ENCODE measurements at regions not wholly inside any gene's neighbourhood (a gene's known extent, or its start where the extent isn't known, plus 50 kb on each side); places are given as distances from the start of the nearest gene placed in this dataset.
A peak's percentile ranks its signal among the peaks of the same experiment; 100 is the strongest.
"Not testable (repeated sequence)": the region's sequence is repeated elsewhere in the genome, so short reads cannot be mapped to it uniquely, and the experiment has no call there.

DNA sequence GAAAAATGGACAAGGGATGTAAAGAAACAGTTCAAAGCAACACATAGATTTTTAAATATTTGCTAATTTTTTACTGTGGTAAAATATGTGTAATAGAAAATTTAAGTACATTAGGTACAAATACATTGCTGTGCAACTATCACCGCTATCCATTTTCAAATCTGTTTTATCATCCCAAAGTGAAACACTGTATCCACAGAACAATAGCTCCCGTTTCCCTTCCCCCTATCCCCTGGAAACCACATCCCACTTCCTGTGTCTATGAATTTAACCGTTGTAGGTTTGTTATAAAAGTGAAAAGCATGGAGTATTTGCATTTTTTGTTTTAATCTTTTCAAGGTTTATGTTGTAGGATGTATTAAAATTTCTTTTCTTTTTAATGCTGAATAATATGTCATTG, 152.9 kb upstream of the HSFY1 start:
- POLR2A ChIA-PET, result not testable (repeated sequence)

DNA sequence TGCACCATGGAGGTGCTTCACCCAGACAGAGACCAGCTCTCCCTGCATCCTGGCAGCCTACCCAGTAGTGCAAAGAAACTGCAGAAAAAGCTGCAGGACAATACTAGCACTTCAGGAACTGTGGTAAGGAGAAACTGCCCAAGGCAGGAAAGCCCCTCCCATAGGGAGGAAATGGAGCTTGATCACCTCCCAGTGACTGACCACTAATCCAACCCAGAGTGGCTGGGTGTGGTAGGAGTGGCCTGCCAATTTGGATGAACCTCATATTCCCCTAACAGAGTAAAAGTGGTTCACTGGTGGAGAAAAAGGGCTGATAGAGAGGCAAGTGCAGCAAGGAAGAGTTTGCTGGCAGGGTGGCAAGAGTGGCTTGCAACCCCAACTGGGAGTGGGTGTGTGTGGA, 125.7 kb upstream of the HSFY1 start:
- H3K4me3 Mint-ChIP-seq; H3K9me3 Mint-ChIP-seq; H3K27me3 Mint-ChIP-seq; POLR2A ChIA-PET; H3K4me1 Mint-ChIP-seq; ATAC-seq (ENCODE audit: low read depth); H3K27ac Mint-ChIP-seq; DNase-seq; H3K36me3 Mint-ChIP-seq: not testable (repeated sequence)

More for the DNA sequence above, 152.9 kb upstream of the HSFY1 start:
- H3K9me3 Mint-ChIP-seq; H3K27ac Mint-ChIP-seq; H3K4me1 Mint-ChIP-seq; H3K27me3 Mint-ChIP-seq; H3K4me3 Mint-ChIP-seq; H3K36me3 Mint-ChIP-seq; ATAC-seq (ENCODE audit: low read depth); DNase-seq: not testable (repeated sequence)

GRCh38 chrY:18421457-18421856, 125.1 kb upstream of the HSFY1 start:
- H3K27me3 Mint-ChIP-seq, POLR2A ChIA-PET, H3K36me3 Mint-ChIP-seq, H3K27ac Mint-ChIP-seq, DNase-seq, H3K4me3 Mint-ChIP-seq, H3K4me1 Mint-ChIP-seq, H3K9me3 Mint-ChIP-seq: not testable (repeated sequence)
- ATAC-seq (ENCODE audit: low read depth), result peak; percentile 83

DNA sequence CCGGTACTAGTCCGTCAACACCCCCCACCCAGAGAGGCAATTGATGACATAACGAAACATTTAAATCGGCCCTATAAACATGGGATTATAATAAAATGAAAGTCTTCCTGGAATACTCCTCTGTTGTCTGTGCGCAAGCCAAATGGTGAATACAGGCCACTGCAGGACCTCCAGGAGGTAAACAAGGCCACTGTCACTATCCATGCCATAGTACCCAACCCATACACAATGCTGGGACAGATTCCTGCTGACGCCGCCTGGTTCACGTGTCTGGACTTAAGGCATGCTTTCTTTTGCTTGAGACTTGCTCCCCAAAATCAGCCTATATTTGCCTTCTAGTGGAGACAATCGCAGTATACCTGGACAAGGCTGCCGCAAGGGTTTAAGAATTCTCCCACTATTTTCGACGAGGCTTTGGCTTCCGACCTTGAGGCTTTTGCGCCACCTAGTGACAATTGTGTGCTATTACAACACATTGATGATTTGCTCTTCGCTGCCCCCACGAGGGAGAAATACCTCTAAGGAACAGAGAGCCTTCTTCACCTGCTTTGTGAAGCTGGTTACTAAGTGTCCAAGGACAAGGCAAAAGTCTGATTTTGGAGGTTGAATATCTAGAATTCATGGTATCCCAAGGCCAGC, 122.4 kb upstream of the HSFY1 start:
- H3K36me3 Mint-ChIP-seq, H3K27me3 Mint-ChIP-seq, H3K4me3 Mint-ChIP-seq, DNase-seq, H3K9me3 Mint-ChIP-seq, H3K27ac Mint-ChIP-seq, H3K4me1 Mint-ChIP-seq, POLR2A ChIA-PET: not testable (repeated sequence)
- peak; percentile 53 for ATAC-seq (ENCODE audit: low read depth)

DNA sequence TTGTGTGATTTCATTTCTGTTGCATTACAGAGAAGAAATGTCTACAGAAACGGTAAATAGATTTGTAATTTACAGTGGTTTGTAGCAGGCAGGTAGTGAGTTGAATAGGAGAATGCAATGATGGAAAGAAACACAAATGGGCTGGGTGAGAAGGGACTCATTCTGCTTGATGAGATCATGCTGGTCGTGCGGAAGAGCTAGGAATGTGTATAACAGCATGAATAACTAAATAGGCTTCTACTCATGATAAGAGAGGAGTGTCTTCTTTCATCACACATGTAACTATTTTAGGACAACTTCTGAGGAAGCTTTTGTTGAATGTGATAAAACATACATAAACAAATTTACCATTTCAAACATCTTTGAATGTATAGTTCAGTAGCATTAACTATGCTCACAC, 113.0 kb upstream of the HSFY1 start:
- H3K27me3 Mint-ChIP-seq; H3K36me3 Mint-ChIP-seq; H3K27ac Mint-ChIP-seq; H3K9me3 Mint-ChIP-seq; H3K4me3 Mint-ChIP-seq; DNase-seq; ATAC-seq (ENCODE audit: low read depth); POLR2A ChIA-PET; H3K4me1 Mint-ChIP-seq: not testable (repeated sequence)

GRCh38 chrY:18445853-18446252, 100.7 kb upstream of the HSFY1 start:
- H3K4me1 Mint-ChIP-seq, H3K9me3 Mint-ChIP-seq, H3K4me3 Mint-ChIP-seq, DNase-seq, H3K36me3 Mint-ChIP-seq, POLR2A ChIA-PET, H3K27me3 Mint-ChIP-seq, H3K27ac Mint-ChIP-seq: not testable (repeated sequence)
- ATAC-seq (ENCODE audit: low read depth), result peak; percentile 65

GRCh38 chrY:18452815-18453214, 93.7 kb upstream of the HSFY1 start:
- not testable (repeated sequence) for H3K27ac Mint-ChIP-seq; H3K36me3 Mint-ChIP-seq; ATAC-seq (ENCODE audit: low read depth)

GRCh38 chrY:18459136-18459535, 87.4 kb upstream of the HSFY1 start:
- ATAC-seq (ENCODE audit: low read depth); H3K27me3 Mint-ChIP-seq; H3K27ac Mint-ChIP-seq; H3K9me3 Mint-ChIP-seq; H3K4me1 Mint-ChIP-seq; H3K36me3 Mint-ChIP-seq; H3K4me3 Mint-ChIP-seq; POLR2A ChIA-PET; DNase-seq: not testable (repeated sequence)

More at GRCh38 chrY:18452815-18453214, 93.7 kb upstream of the HSFY1 start:
- H3K4me1 Mint-ChIP-seq, H3K27me3 Mint-ChIP-seq, DNase-seq, H3K9me3 Mint-ChIP-seq, H3K4me3 Mint-ChIP-seq, POLR2A ChIA-PET: not testable (repeated sequence)

DNA sequence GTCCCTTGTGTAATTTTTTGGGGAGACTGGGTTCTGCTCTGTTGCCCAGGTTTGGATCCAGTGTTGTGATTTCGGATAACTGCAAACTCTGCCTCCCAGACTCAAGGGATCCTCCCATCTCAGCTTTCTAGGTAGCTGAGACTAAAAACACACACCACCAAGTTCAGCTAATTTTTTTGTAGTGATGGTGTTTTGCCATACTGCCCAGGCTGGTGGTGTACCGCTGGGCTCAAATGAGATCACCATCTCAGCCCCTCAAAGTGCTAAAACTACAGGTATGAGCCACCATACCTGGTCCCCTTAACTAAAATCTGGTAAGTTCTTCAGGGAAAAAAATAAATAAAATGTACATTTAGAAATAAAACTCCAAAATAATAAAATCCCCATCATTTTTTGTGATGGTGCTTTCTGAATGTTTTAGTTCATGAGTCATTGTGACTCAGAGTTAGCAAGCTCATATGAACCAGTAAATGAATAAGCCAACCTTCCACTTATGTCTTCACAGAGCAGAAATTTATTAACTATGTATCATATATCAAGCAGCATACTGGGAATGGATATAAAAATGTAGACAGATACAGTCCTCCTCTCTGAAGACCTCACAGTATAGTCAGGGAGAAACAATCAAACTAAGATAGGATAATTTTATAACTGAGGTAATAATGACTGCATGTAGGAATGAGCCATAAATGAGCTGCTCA, 85.2 kb upstream of the HSFY1 start:
- H3K4me3 Mint-ChIP-seq; H3K4me1 Mint-ChIP-seq; POLR2A ChIA-PET; DNase-seq; H3K9me3 Mint-ChIP-seq; ATAC-seq (ENCODE audit: low read depth); H3K36me3 Mint-ChIP-seq; H3K27ac Mint-ChIP-seq; H3K27me3 Mint-ChIP-seq: not testable (repeated sequence)

- H3K4me1 Mint-ChIP-seq; H3K27me3 Mint-ChIP-seq; H3K36me3 Mint-ChIP-seq; H3K27ac Mint-ChIP-seq; H3K9me3 Mint-ChIP-seq; ATAC-seq (ENCODE audit: low read depth); POLR2A ChIA-PET; H3K4me3 Mint-ChIP-seq; DNase-seq: not testable (repeated sequence)
Measured at GRCh38 chrY:18464812-18465211, 81.7 kb upstream of the HSFY1 start.

GRCh38 chrY:18466661-18467060, 79.9 kb upstream of the HSFY1 start:
- H3K9me3 Mint-ChIP-seq; H3K4me3 Mint-ChIP-seq; DNase-seq; H3K27me3 Mint-ChIP-seq; POLR2A ChIA-PET; H3K36me3 Mint-ChIP-seq; H3K27ac Mint-ChIP-seq; H3K4me1 Mint-ChIP-seq; ATAC-seq (ENCODE audit: low read depth): not testable (repeated sequence)

DNA sequence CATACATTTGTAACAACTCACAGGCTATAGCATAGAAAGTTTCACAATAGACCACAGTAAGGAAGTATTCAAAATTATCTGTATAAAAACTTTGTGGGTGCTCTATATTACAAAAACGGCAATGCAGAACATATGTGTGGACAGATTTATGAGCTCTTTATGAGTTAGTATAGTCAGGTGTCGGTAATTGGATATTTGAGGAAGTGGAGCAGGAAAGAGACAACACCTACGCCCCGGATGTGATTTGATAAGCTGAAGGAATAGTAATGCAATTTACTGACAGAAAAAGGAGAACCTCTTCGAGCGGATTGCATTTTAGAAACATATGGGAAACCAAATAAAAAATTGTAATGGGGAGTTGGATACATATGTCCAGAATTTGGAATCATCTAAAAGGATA, 63.2 kb upstream of the HSFY1 start:
- ATAC-seq (ENCODE audit: low read depth); H3K9me3 Mint-ChIP-seq; H3K4me1 Mint-ChIP-seq; H3K36me3 Mint-ChIP-seq; POLR2A ChIA-PET; H3K27ac Mint-ChIP-seq; H3K4me3 Mint-ChIP-seq; DNase-seq; H3K27me3 Mint-ChIP-seq: not testable (repeated sequence)

Measured in activated naive CD8-positive, alpha-beta T cell treated with anti-CD3 and anti-CD28 coated beads, Interleukin-2, amount 10 ng/mL, durations not matched to agents 7 days and 5 days (primary cell).